IMR-90 (cell line): ENCODE measurements at regions not wholly inside any gene's neighbourhood (a gene's known extent, or its start where the extent isn't known, plus 50 kb on each side); places are given as distances from the start of the nearest gene placed in this dataset.

Experiments
- ATAC-seq: fragments of 200-7000 bp; cut with Tn5 transposase; 2 replicates; pipeline ENCODE4 v1.9.1; 2020; ENCODE audit warnings: low read depth, mild to moderate bottlenecking, moderate library complexity
- BruUV-seq: library from RNA; stranded (reverse); fragments of 400-500 nt; replicated peaks from 2 replicates; lab custom pipeline; 2021; lab: Mats Ljungman, UMichigan
- CTCF ChIA-PET: fragments of 300-600 bp; formaldehyde crosslinking; extraction: SDS; loops from one replicate; lab custom pipeline; 2021; ENCODE audit warnings: antibody characterized with exemption; lab: Yijun Ruan, JAX
- POLR2A ChIA-PET: fragments of 300-600 bp; sonication (Branson Sonifier 250); formaldehyde crosslinking; loops from one replicate; lab custom pipeline; 2022; ENCODE audit warnings: antibody characterized with exemption; ENCODE audit not compliant: unreplicated experiment; lab: Charles Lee
- DNase-seq: peaks from one replicate; pipeline ENCODE4 v3.0.0; 2013
- H2AFZ ChIP-seq: replicated peaks from 2 replicates; pipeline ENCODE3; 2013; ENCODE audit warnings: low read length, mild to moderate bottlenecking; ENCODE audit not compliant: poor library complexity
- H2AK5ac ChIP-seq: 2 replicates; pipeline ENCODE4 v1.6.1; 2013; ENCODE audit warnings: low read depth, low read length, inconsistent platforms
- H2AK9ac ChIP-seq: replicated peaks from 2 replicates; pipeline ENCODE3; 2013; ENCODE audit warnings: mild to moderate bottlenecking, low read depth, low read length, moderate library complexity; ENCODE audit not compliant: poor library complexity
- H2BK120ac ChIP-seq: 2 replicates; pipeline ENCODE4 v1.6.1; 2013; ENCODE audit warnings: low read depth, low read length, inconsistent platforms
- H2BK15ac ChIP-seq: 3 replicates; pipeline ENCODE4 v1.6.1; 2013; ENCODE audit warnings: low read depth, low read length, inconsistent platforms
- H2BK20ac ChIP-seq: 2 replicates; pipeline ENCODE4 v1.6.1; 2013; ENCODE audit warnings: low read depth, mild to moderate bottlenecking, inconsistent platforms, low read length, moderate library complexity
- H2BK5ac ChIP-seq: 2 replicates; pipeline ENCODE4 v1.6.1; 2013; ENCODE audit warnings: mild to moderate bottlenecking, low read depth, low read length, inconsistent platforms; ENCODE audit not compliant: poor library complexity, severe bottlenecking
- H3K14ac ChIP-seq: replicated peaks from 2 replicates; pipeline ENCODE4 v1.6.1; 2013; ENCODE audit warnings: low read depth, low read length, inconsistent platforms
- H3K18ac ChIP-seq: 2 replicates; pipeline ENCODE4 v1.6.1; 2013; ENCODE audit warnings: low read depth, low read length, control low read depth
- H3K23ac ChIP-seq: 2 replicates; pipeline ENCODE4 v1.6.1; 2013; ENCODE audit warnings: low read depth, low read length, inconsistent platforms
- H3K27ac ChIP-seq: 2 replicates; pipeline ENCODE4 v1.5.1; 2013; ENCODE audit warnings: mild to moderate bottlenecking, control low read depth, low read length; ENCODE audit not compliant: insufficient read depth
- H3K27me3 ChIP-seq: 2 replicates; pipeline ENCODE4 v1.6.1; 2013; ENCODE audit warnings: low read length; ENCODE audit not compliant: control insufficient read depth, insufficient read depth
- H3K36me3 ChIP-seq: 2 replicates; pipeline ENCODE4 v1.6.1; 2013; ENCODE audit warnings: low read length, mixed read lengths; ENCODE audit not compliant: control insufficient read depth, insufficient read depth
- H3K4ac ChIP-seq: 2 replicates; pipeline ENCODE4 v1.6.1; 2013; ENCODE audit warnings: low read depth, low read length, inconsistent platforms
- H3K4me1 ChIP-seq: 2 replicates; pipeline ENCODE4 v1.6.1; 2013; ENCODE audit warnings: low read length, mixed read lengths; ENCODE audit not compliant: control insufficient read depth, insufficient read depth
- H3K4me2 ChIP-seq: 2 replicates; pipeline ENCODE4 v1.6.1; 2013; ENCODE audit warnings: low read depth, mild to moderate bottlenecking, control low read depth, low read length, moderate library complexity
- H3K4me3 ChIP-seq: 2 replicates; pipeline ENCODE4 v1.5.1; 2013; ENCODE audit warnings: low read depth, mild to moderate bottlenecking, control low read depth, low read length, moderate library complexity; ENCODE audit not compliant: insufficient read depth
- H3K56ac ChIP-seq: 2 replicates; pipeline ENCODE4 v1.6.1; 2013; ENCODE audit warnings: low read length, inconsistent platforms; ENCODE audit not compliant: insufficient read depth; ENCODE audit errors: extremely low read depth
- H3K79me1 ChIP-seq, 2 experiments: 2 replicates each; pipeline ENCODE4 v1.6.1; 2013; ENCODE audit warnings: low read length in 2 of 2, inconsistent platforms in 1 of 2, low read depth in 1 of 2
- H3K9ac ChIP-seq: 2 replicates; pipeline ENCODE4 v1.6.1; 2013; ENCODE audit warnings: low read depth, low read length, control low read depth
- H3K9me1 ChIP-seq: 2 replicates; pipeline ENCODE4 v1.6.1; 2013; ENCODE audit warnings: low read length, inconsistent platforms; ENCODE audit not compliant: insufficient read depth
- H3K9me3 ChIP-seq: 2 replicates; pipeline ENCODE4 v1.6.1; 2013; ENCODE audit warnings: low read length; ENCODE audit not compliant: control insufficient read depth, insufficient read depth
- H4K20me1 ChIP-seq: 2 replicates; pipeline ENCODE4 v1.6.1; 2013; ENCODE audit warnings: low read length, inconsistent platforms; ENCODE audit not compliant: insufficient read depth
- H4K5ac ChIP-seq: 2 replicates; pipeline ENCODE4 v1.6.1; 2013; ENCODE audit warnings: mild to moderate bottlenecking, low read depth, low read length, control low read depth
- H4K8ac ChIP-seq, 2 experiments: 2 replicates each; pipeline ENCODE4 v1.6.1; 2013; ENCODE audit warnings: low read depth in 2 of 2, low read length in 2 of 2, control low read depth in 1 of 2, inconsistent platforms in 1 of 2
- H4K91ac ChIP-seq: 2 replicates; pipeline ENCODE4 v1.6.1; 2013; ENCODE audit warnings: low read depth, low read length, inconsistent platforms; ENCODE audit not compliant: insufficient read depth
- RCOR1 ChIP-seq: IDR thresholded peaks from 2 replicates; pipeline ENCODE4 v1.6.1; 2012; ENCODE audit warnings: mild to moderate bottlenecking, low read length, improper control_type of control experiment; ENCODE audit not compliant: insufficient replicate concordance
- WGBS, 2 experiments: methylation state at CpG; one replicate each; pipeline versions ENCODE4 v1.1.5 to v1.1.7; 2013; ENCODE audit warnings: missing lambda C conversion rate in 2 of 2; ENCODE audit not compliant: insufficient read length in 1 of 2; ENCODE audit errors: extremely low coverage in 2 of 2; 5-methylcytosine and 5-hydroxymethylcytosine counted together
- dilution Hi-C: fragments of 300-500 bp; cut with HindIII; formaldehyde crosslinking; loops from one replicate; pipeline ENCODE4 v1.14.3; 2018; ENCODE audit warnings: low sequenced_read_pairs; ENCODE audit not compliant: unreplicated experiment
- in situ Hi-C: fragments of 300-500 bp; cut with MboI; formaldehyde crosslinking; loops from 3 replicates; pipeline ENCODE4 v1.14.3; 2019; ENCODE audit warnings: low sequenced_read_pairs, inconsistent platforms, mixed read lengths
- intact Hi-C: fragments of 100-400 bp; cut with micrococcal nuclease; formaldehyde crosslinking; loops from 2 replicates; pipeline ENCODE4 v1.10.0; 2022
- TF ChIP-seq, protein P1 (sequence below): fragments of 150-350 bp; IDR thresholded peaks from 2 replicates; pipeline ENCODE4 v1.6.1; 2017; ENCODE audit warnings: mild to moderate bottlenecking, antibody characterized with exemption, low read length, low read depth

DNA sequence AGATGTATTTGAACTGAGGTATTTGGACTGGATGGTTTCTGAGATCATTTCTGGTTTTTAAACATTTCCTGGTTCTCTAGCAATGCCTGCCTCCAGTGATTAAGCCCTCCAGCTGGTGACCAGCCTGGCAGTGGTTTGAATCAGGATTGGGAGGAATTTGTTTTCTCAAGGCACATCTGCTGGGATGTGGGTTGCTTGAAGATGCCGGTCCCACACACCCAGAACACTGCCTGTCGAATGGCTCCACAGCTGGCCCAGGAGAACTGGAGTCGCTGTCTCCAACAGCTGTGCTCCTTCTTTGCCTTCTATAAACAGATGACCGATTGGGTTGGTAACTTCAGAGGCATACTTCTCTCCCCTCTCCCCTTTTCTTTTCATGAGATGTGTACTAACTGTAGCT is 258.0 kb upstream of the DDHD1 start:
- dilution Hi-C loops (no loop called here), in situ Hi-C loops (no loop called here), intact Hi-C loops (loop anchor here (1.0 to 2.0 kb wide), 2 partner anchors 42 to 127 kb away; no protein-coding TSS in a partner anchor)
- TF ChIP-seq, protein P1, sequence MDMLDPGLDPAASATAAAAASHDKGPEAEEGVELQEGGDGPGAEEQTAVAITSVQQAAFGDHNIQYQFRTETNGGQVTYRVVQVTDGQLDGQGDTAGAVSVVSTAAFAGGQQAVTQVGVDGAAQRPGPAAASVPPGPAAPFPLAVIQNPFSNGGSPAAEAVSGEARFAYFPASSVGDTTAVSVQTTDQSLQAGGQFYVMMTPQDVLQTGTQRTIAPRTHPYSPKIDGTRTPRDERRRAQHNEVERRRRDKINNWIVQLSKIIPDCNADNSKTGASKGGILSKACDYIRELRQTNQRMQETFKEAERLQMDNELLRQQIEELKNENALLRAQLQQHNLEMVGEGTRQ, result no peak
- peak; percentile 47 for TF ChIP-seq RCOR1
- H3K4me1 ChIP-seq, result peaks cover 10% of the 10 kb centered on the region
- H3K79me1 ChIP-seq, result no peaks in the 10 kb centered on the region
- ChIA-PET POLR2A (no interaction called here), CTCF (interaction anchor here (0.6 to 1.3 kb wide), 3 partner anchors 47 to 1363 kb away, joined by 4 to 7 read pairs (median 5); no protein-coding TSS in a partner anchor)
- whole genome bisulfite sequencing, 2 experiments, result no CpG with 5 or more reads among the region's 4 CpGs
- peak overlapping the region; percentile 45 for H3K18ac ChIP-seq
- peak overlapping the region; percentile 0; the same call in 1 of the 2 replicates for H3K4me2 ChIP-seq
- H3K9me3 ChIP-seq, result no peaks in the 10 kb centered on the region
- H3K56ac ChIP-seq, result no peak overlapping the region
- peak overlapping the region; percentile 1 for H2AK9ac ChIP-seq
- DNase-seq (peak; percentile 94), ATAC-seq (peak; percentile 82)
- peaks cover 4% of the 10 kb centered on the region for H3K9me1 ChIP-seq
- H2BK5ac ChIP-seq, result peak overlapping the region; percentile 28
- no peaks in the 10 kb centered on the region for H4K20me1 ChIP-seq
- no TSS peak for BruUV-seq
- 0 out of 3 replicates have a peak overlapping the region, but pooled peaks have one; percentile 18 for H2BK15ac ChIP-seq
- no peaks in the 10 kb centered on the region for H3K36me3 ChIP-seq
- H4K8ac ChIP-seq, result peak overlapping the region in 1 of 2 experiments; percentile 27; a peak in 2 of 4 replicates
- H4K5ac ChIP-seq, result no peak overlapping the region
- 0 out of 2 replicates have a peak overlapping the region, but pooled peaks have one; percentile 0 for H3K14ac ChIP-seq
- no peak overlapping the region for H3K4me3 ChIP-seq
- peak overlapping the region; percentile 26 for H4K91ac ChIP-seq
- peak overlapping the region; percentile 63 for H2BK20ac ChIP-seq
- no peak overlapping the region; the same call in 1 of the 2 replicates for H2AK5ac ChIP-seq
- H3K23ac ChIP-seq, result no peak overlapping the region
- H3K4ac ChIP-seq, result no peak overlapping the region; the same call in 1 of the 2 replicates
- peak overlapping the region; percentile 4; the same call in 1 of the 2 replicates for H3K27ac ChIP-seq
- H2AFZ ChIP-seq, result peak overlapping the region; percentile 81
- no peaks in the 10 kb centered on the region for H3K27me3 ChIP-seq
- peak overlapping the region; percentile 66 for H2BK120ac ChIP-seq
- H3K9ac ChIP-seq, result no peak overlapping the region
